ENCODE measurements at regions not wholly inside any gene's neighbourhood (a gene's known extent, or its start where the extent isn't known, plus 50 kb on each side); places are given as distances from the start of the nearest gene placed in this dataset.

- TF ChIP-seq CTCF (IDR thresholded peaks at IDR 0.05) (no peak), POLR2A (IDR thresholded peaks at IDR 0.05) (no peak)
Observed at GRCh38 chr10:10513067-10513466, 504.6 kb upstream of the CELF2 start.
